K562 (cell line): ENCODE measurements at regions not wholly inside any gene's neighbourhood (a gene's known extent, or its start where the extent isn't known, plus 50 kb on each side); places are given as distances from the start of the nearest gene placed in this dataset.

Source experiments
- ATAC-seq: fragments of 200-7000 bp; cut with Tn5 transposase; 3 replicates; pipeline ENCODE4 v1.9.1; 2020; ENCODE audit warnings: moderate library complexity
- BruUV-seq: library from RNA; stranded (reverse); fragments of 400-500 nt; replicated peaks from 2 replicates; lab custom pipeline; 2021; lab: Mats Ljungman, UMichigan
- CTCF ChIA-PET: fragments of 300-600 bp; formaldehyde crosslinking; extraction: SDS; loops from one replicate; lab custom pipeline; 2021; ENCODE audit warnings: low intra/inter-chr PET ratio; lab: Yijun Ruan, JAX
- POLR2A ChIA-PET: fragments of 300-600, 350-650 bp; sonication (Branson Sonifier 250); formaldehyde crosslinking; extraction: SDS; loops from one replicate; lab custom pipeline; 2021; ENCODE audit warnings: antibody characterized with exemption, inconsistent platforms; lab: Yijun Ruan, JAX
- DNase-seq, 4 experiments: peaks; one replicate each; pipeline versions ENCODE4 v3.0.0 to v3.0.0-alpha.2; 2011 to 2018; ENCODE audit warnings: low spot score in 3 of 4, mixed read lengths in 3 of 4; ENCODE audit errors: extremely low read depth in 1 of 4
- FAIRE-seq: peaks from 2 replicates; lab custom pipeline; 2011; peaks lifted over from hg19 to GRCh38; lab: Jason Lieb, UNC
- H2AFZ ChIP-seq: 2 replicates; pipeline ENCODE4 v1.6.0; 2011; ENCODE audit warnings: low read depth, low read length, control low read depth, inconsistent platforms
- H3K27ac ChIP-seq: fragments of 200-600 bp; 3 replicates; pipeline ENCODE4 v1.8.0; 2011; ENCODE audit warnings: low read depth, mild to moderate bottlenecking, control low read depth, inconsistent platforms, low read length, moderate library complexity, mixed read lengths; ENCODE audit errors: extremely low read depth
- H3K27me3 ChIP-seq, 2 experiments: fragments of 300-600 bp in 1 of 2; 2 replicates in 1 of 2; 3 replicates in 1 of 2; pipeline versions ENCODE4 v1.6.0 to v1.8.0; 2011; ENCODE audit warnings: inconsistent platforms in 2 of 2, low read length in 2 of 2, mild to moderate bottlenecking in 1 of 2, mixed read lengths in 1 of 2, moderate library complexity in 1 of 2; ENCODE audit not compliant: control insufficient read depth in 2 of 2, insufficient read depth in 2 of 2
- H3K36me3 ChIP-seq: fragments of 300-600 bp; 3 replicates; pipeline ENCODE4 v1.8.0; 2011; ENCODE audit warnings: mild to moderate bottlenecking, low read length, inconsistent platforms; ENCODE audit not compliant: control insufficient read depth, insufficient read depth
- H3K4me1 ChIP-seq, 2 experiments: fragments of 200-600 bp in 1 of 2; replicated peaks in 1 of 2; 2 replicates in 1 of 2; 3 replicates in 1 of 2; pipeline versions ENCODE4 v1.5.1 to v1.8.0; 2011; ENCODE audit warnings: inconsistent platforms in 2 of 2, low read length in 2 of 2, mild to moderate bottlenecking in 1 of 2, mixed read lengths in 1 of 2, moderate library complexity in 1 of 2; ENCODE audit not compliant: control insufficient read depth in 2 of 2, insufficient read depth in 2 of 2
- H3K4me2 ChIP-seq: 2 replicates; pipeline ENCODE4 v1.6.1; 2011; ENCODE audit warnings: low read length, control low read depth, inconsistent platforms, mixed read lengths; ENCODE audit not compliant: insufficient read depth
- H3K4me3 ChIP-seq: fragments of 200-600 bp; sonication (generic), shearing (Covaris generic); 2 replicates; pipeline ENCODE4 v1.5.1; 2016; ENCODE audit warnings: control low read depth, inconsistent platforms
- H3K79me2 ChIP-seq: fragments of 200-600 bp; 3 replicates; pipeline ENCODE4 v1.8.0; 2011; ENCODE audit warnings: low read length, inconsistent platforms; ENCODE audit not compliant: control insufficient read depth, insufficient read depth
- H3K9ac ChIP-seq, 2 experiments: 2 replicates each; pipeline versions ENCODE4 v1.6.0 to v1.6.1; 2011; ENCODE audit warnings: low read depth in 2 of 2, low read length in 2 of 2, control low read depth in 1 of 2, inconsistent platforms in 1 of 2, mild to moderate bottlenecking in 1 of 2, mixed read lengths in 1 of 2; ENCODE audit not compliant: insufficient read depth in 1 of 2
- H3K9me1 ChIP-seq: one replicate; pipeline ENCODE4 v1.6.0; 2011; ENCODE audit warnings: inconsistent platforms, mild to moderate bottlenecking, low read length, moderate library complexity; ENCODE audit not compliant: control insufficient read depth, insufficient read depth
- H3K9me3 ChIP-seq: replicated peaks from 2 replicates; pipeline ENCODE4 v1.5.1; 2011; ENCODE audit warnings: low read depth, low read length, inconsistent platforms; ENCODE audit not compliant: control insufficient read depth, insufficient read depth
- H4K20me1 ChIP-seq: replicated peaks from 2 replicates; pipeline ENCODE4 v1.6.1; 2011; ENCODE audit warnings: low read length, inconsistent platforms, mixed read lengths; ENCODE audit not compliant: control insufficient read depth, insufficient read depth
- BCL6 ChIP-seq: fragments of 250-450 bp; sonication (Bioruptor Pico); IDR thresholded peaks from 2 replicates; pipeline ENCODE4 v1.4.0; 2020
- ESRRA ChIP-seq: fragments of 450-650 bp; IDR thresholded peaks from 2 replicates; pipeline ENCODE4 v1.6.1; 2014; ENCODE audit warnings: low read depth, mild to moderate bottlenecking, moderate library complexity, borderline replicate concordance
- PHTF2 ChIP-seq: fragments of 250-450 bp; sonication (Bioruptor Pico); IDR thresholded peaks from 2 replicates; pipeline ENCODE4 v1.5.0; 2021; ENCODE audit warnings: mild to moderate bottlenecking
- POLR3A ChIP-seq: IDR thresholded peaks from 2 replicates; pipeline ENCODE4 v1.6.1; 2011; ENCODE audit warnings: borderline replicate concordance, mild to moderate bottlenecking, moderate library complexity; ENCODE audit not compliant: insufficient read length, insufficient read depth; ENCODE audit errors: extremely low read depth
- RBM34 ChIP-seq: fragments of 200-400 bp; formaldehyde crosslinking; IDR thresholded peaks from 2 replicates; pipeline ENCODE4 v1.6.1; 2018; ENCODE audit warnings: low read length, borderline replicate concordance; ENCODE audit not compliant: insufficient read depth
- SAFB ChIP-seq: fragments of 200-400 bp; formaldehyde crosslinking; IDR thresholded peaks from 2 replicates; pipeline ENCODE4 v1.6.1; 2017; ENCODE audit warnings: low read depth, low read length, borderline replicate concordance
- SNIP1 ChIP-seq: fragments of 450-650 bp; IDR thresholded peaks from 2 replicates; pipeline ENCODE4 v1.7.1; 2017; ENCODE audit warnings: low read depth, mild to moderate bottlenecking
- TRIM24 ChIP-seq, 2 experiments: fragments of 450-650 bp; IDR thresholded peaks; 2 replicates each; pipeline ENCODE4 v1.6.1; 2016
- ZKSCAN1 ChIP-seq: fragments of 150-350 bp; IDR thresholded peaks from 2 replicates; pipeline ENCODE4 v1.6.1; 2016; ENCODE audit warnings: low read depth, low read length
- ZNF316 ChIP-seq: fragments of 450-650 bp; IDR thresholded peaks from 2 replicates; pipeline ENCODE4 v1.6.1; 2016
- WGBS: fragments of 100-300 bp; shearing (Covaris generic); methylation state at CpG from one replicate; pipeline ENCODE4 v1.1.6; 2016; ENCODE audit warnings: low coverage, mixed read lengths; ENCODE audit not compliant: insufficient coverage; ENCODE audit errors: missing lambda C conversion rate; 5-methylcytosine and 5-hydroxymethylcytosine counted together
- in situ Hi-C: fragments of 300-500 bp; cut with MboI; formaldehyde crosslinking; loops from 4 replicates; pipeline ENCODE4 v1.15.0; 2018; ENCODE audit warnings: inconsistent platforms, mixed read lengths
- intact Hi-C: fragments of 100-400 bp; cut with micrococcal nuclease; formaldehyde crosslinking; loops from 2 replicates; pipeline ENCODE4 v1.14.2; 2022
- TF ChIP-seq, protein P1 (sequence below), 2 experiments: fragments of 250-450 bp in 1 of 2; fragments of 450-650 bp in 1 of 2; sonication (Bioruptor Pico) in 1 of 2; IDR thresholded peaks; 2 replicates each; pipeline versions ENCODE4 v1.6.1 to v1.8.0; 2016 to 2021; ENCODE audit warnings: mild to moderate bottlenecking in 2 of 2, moderate library complexity in 2 of 2, missing compliant biosample characterization in 1 of 2, missing genetic modification characterization in 1 of 2
- TF ChIP-seq, protein P2 (sequence below): IDR thresholded peaks from 2 replicates; pipeline ENCODE4 v1.6.1; 2014; ENCODE audit warnings: antibody characterized with exemption
- TF ChIP-seq, protein P3 (sequence below): sonication (generic); formaldehyde crosslinking; IDR thresholded peaks from 2 replicates; pipeline ENCODE4 v1.9.0; 2022; ENCODE audit warnings: mild to moderate bottlenecking, missing genetic modification reagents
- TF ChIP-seq, protein P4 (sequence below), 2 experiments: fragments of 450-650 bp; IDR thresholded peaks; 2 replicates each; pipeline ENCODE4 v1.6.1; 2016
- TF ChIP-seq, protein P5 (sequence below): IDR thresholded peaks from 2 replicates; pipeline ENCODE4 v1.6.1; 2011; ENCODE audit not compliant: insufficient read length; ENCODE audit errors: extremely low read depth

DNA sequence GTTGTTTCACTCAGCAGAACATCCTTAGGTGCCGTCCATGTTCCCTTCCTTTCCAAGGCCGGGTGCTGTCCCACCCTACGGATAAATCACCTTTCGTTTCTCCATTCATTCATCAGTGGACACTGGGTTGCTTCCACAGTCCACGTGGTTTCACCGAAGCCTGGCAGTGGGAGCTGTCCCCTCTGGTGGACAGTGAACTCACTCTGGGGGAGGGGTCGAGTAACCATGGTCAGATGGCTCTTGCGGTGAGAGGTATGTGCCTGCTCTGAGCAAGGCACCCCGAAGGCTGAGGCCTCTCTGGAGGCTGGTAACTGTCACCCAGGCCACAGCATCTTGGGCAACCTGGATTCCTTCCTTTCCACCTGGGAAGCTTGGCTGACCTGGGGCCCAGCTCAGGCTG, 61.5 kb upstream of the TWIST2 start (continued):
- TF ChIP-seq, protein P1, sequence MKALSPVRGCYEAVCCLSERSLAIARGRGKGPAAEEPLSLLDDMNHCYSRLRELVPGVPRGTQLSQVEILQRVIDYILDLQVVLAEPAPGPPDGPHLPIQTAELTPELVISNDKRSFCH (CRISPR knock-in tag; IDR thresholded peaks at IDR 0.05): no peak
- TF ChIP-seq, protein P1 (tag; IDR thresholded peaks at IDR 0.05): no peak

DNA sequence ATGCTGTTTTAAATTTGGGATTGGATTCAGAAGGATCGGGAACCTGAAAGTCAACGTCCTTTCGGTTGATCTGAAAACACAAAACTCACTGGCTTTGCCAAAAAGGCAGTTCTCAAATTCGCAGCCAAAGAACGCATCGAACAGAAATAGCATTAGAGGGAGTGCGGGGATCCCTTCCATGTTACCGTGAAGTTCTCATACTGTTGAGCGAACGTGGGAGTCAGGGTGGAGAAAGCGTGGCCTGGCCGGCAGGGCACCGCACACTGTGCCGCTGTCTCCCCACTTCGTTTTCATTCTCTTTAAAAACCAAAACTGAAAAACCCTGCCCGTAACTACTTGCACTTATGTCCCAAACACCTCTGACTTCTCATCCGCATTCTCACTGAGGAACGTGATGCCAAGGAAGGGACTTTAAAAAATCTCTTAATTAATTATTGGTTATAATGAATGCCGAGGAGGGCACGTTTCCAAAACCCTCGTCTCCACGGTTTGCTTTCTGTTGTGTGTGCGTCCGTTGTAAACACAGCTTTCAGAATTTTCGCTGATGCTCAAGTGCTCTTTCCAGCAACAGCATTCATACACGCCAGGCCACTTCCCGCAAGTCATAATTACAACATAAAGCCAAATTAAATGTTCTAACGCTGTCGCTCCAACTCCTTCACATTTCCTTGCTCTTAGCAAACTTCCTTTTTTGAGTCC, 60.9 kb upstream of the TWIST2 start:
- no TSS peak for BruUV-seq
- no peaks in the 10 kb centered on the region for H3K9me3 ChIP-seq
- H3K27me3 ChIP-seq: peaks cover 16 to 55% of the 10 kb centered on the region in 2 experiments
- H4K20me1 ChIP-seq: no peaks in the 10 kb centered on the region; the same call in 1 of the 2 replicates
- H3K9ac ChIP-seq: no peak overlapping the region
- H3K36me3 ChIP-seq: no peaks in the 10 kb centered on the region
- FAIRE-seq (no peak), DNase-seq (no peak), ATAC-seq (no peak)
- CTCF ChIA-PET: no interaction called here
- H3K4me1 ChIP-seq: no peaks in the 10 kb centered on the region
- no peak overlapping the region for H3K27ac ChIP-seq
- H2AFZ ChIP-seq: no peak overlapping the region
- no peaks in the 10 kb centered on the region for H3K79me2 ChIP-seq
- no peaks in the 10 kb centered on the region for H3K9me1 ChIP-seq
- POLR2A ChIA-PET: no interaction called here
- no peak overlapping the region for H3K4me2 ChIP-seq
- WGBS: 3% methylated on average over 21 of the region's 29 CpGs
- intact Hi-C loops (loop anchor here (5.0 to 10.0 kb wide), 3 partner anchors 65 to 432 kb away; no protein-coding TSS in a partner anchor), in situ Hi-C loops (loop anchor here (25.0 kb wide), 1 partner anchor 425 kb away; no protein-coding TSS in a partner anchor)
- no peak overlapping the region for H3K4me3 ChIP-seq
- TF ChIP-seq POLR3A: no peak
- TF ChIP-seq BCL6: no peak
- TF ChIP-seq SNIP1: no peak
- TF ChIP-seq, protein P2, sequence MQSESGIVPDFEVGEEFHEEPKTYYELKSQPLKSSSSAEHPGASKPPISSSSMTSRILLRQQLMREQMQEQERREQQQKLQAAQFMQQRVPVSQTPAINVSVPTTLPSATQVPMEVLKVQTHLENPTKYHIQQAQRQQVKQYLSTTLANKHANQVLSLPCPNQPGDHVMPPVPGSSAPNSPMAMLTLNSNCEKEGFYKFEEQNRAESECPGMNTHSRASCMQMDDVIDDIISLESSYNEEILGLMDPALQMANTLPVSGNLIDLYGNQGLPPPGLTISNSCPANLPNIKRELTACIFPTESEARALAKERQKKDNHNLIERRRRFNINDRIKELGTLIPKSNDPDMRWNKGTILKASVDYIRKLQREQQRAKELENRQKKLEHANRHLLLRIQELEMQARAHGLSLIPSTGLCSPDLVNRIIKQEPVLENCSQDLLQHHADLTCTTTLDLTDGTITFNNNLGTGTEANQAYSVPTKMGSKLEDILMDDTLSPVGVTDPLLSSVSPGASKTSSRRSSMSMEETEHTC: no peak
- no peak for TF ChIP-seq ESRRA
- TF ChIP-seq, protein P3, sequence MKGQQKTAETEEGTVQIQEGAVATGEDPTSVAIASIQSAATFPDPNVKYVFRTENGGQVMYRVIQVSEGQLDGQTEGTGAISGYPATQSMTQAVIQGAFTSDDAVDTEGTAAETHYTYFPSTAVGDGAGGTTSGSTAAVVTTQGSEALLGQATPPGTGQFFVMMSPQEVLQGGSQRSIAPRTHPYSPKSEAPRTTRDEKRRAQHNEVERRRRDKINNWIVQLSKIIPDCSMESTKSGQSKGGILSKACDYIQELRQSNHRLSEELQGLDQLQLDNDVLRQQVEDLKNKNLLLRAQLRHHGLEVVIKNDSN: no peak
- TF ChIP-seq SAFB: no peak
- TF ChIP-seq TRIM24 (IDR thresholded peaks at IDR 0.05): no peak
- no peak for TF ChIP-seq ZKSCAN1
- no peak for TF ChIP-seq RBM34
- TF ChIP-seq, protein P4, sequence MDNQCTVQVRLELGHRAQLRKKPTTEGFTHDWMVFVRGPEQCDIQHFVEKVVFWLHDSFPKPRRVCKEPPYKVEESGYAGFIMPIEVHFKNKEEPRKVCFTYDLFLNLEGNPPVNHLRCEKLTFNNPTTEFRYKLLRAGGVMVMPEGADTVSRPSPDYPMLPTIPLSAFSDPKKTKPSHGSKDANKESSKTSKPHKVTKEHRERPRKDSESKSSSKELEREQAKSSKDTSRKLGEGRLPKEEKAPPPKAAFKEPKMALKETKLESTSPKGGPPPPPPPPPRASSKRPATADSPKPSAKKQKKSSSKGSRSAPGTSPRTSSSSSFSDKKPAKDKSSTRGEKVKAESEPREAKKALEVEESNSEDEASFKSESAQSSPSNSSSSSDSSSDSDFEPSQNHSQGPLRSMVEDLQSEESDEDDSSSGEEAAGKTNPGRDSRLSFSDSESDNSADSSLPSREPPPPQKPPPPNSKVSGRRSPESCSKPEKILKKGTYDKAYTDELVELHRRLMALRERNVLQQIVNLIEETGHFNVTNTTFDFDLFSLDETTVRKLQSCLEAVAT (IDR thresholded peaks at IDR 0.05): no peak
- TF ChIP-seq, protein P5, sequence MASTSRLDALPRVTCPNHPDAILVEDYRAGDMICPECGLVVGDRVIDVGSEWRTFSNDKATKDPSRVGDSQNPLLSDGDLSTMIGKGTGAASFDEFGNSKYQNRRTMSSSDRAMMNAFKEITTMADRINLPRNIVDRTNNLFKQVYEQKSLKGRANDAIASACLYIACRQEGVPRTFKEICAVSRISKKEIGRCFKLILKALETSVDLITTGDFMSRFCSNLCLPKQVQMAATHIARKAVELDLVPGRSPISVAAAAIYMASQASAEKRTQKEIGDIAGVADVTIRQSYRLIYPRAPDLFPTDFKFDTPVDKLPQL: no peak
- no peak for TF ChIP-seq ZNF316
- TF ChIP-seq PHTF2 (CRISPR knock-in tag): no peak
